ENCODE measurements at regions not wholly inside any gene's neighbourhood (a gene's known extent, or its start where the extent isn't known, plus 50 kb on each side); places are given as distances from the start of the nearest gene placed in this dataset.

GRCh38 chr3:72044231-72044855 is 259.4 kb upstream of the PROK2 start:
- no peak for TF ChIP-seq CTCF (conservative IDR thresholded peaks at IDR 0.05)
- TF ChIP-seq EZH2 (IDR thresholded peaks at IDR 0.05; ENCODE audit: low read depth): no peak
